PC-9 (cell line): ENCODE measurements at regions not wholly inside any gene's neighbourhood (a gene's known extent, or its start where the extent isn't known, plus 50 kb on each side); places are given as distances from the start of the nearest gene placed in this dataset.

Experiments used
- BruUV-seq: library from RNA; stranded (reverse); fragments of 400-500 nt; replicated peaks from 2 replicates; lab custom pipeline; 2021; lab: Mats Ljungman, UMichigan
- CTCF ChIA-PET: fragments of 300-600 bp; sonication (Branson Sonifier 250); formaldehyde crosslinking; loops from one replicate; lab custom pipeline; 2022; ENCODE audit warnings: antibody characterized with exemption; lab: Charles Lee
- POLR2A ChIA-PET: fragments of 300-600 bp; sonication (Branson Sonifier 250); formaldehyde crosslinking; loops from one replicate; lab custom pipeline; 2022; ENCODE audit warnings: antibody characterized with exemption; ENCODE audit not compliant: unreplicated experiment; lab: Charles Lee
- DNase-seq, 2 experiments: peaks; one replicate each; pipeline versions ENCODE4 v3.0.0 to v3.0.0-alpha.2; 2015 to 2022; ENCODE audit warnings: mixed read lengths in 1 of 2
- H2AFZ ChIP-seq: fragments of 200-600 bp; sonication (generic); 2 replicates; pipeline ENCODE4 v1.8.1; 2017; ENCODE audit warnings: antibody characterized with exemption
- H3F3A ChIP-seq: fragments of 200-600 bp; sonication (generic); 2 replicates; pipeline ENCODE4 v1.8.1; 2017; ENCODE audit warnings: antibody characterized with exemption, mild to moderate bottlenecking, low read depth; ENCODE audit not compliant: insufficient read depth
- H3K27ac ChIP-seq: fragments of 200-600 bp; sonication (generic); 2 replicates; pipeline ENCODE4 v1.6.1; 2016; ENCODE audit warnings: mixed run types
- H3K27me3 ChIP-seq: fragments of 200-600 bp; sonication (generic); 2 replicates; pipeline ENCODE4 v1.6.1; 2016; ENCODE audit warnings: low read depth, mixed run types; ENCODE audit not compliant: insufficient read depth
- H3K36me3 ChIP-seq: fragments of 200-600 bp; sonication (generic); 2 replicates; pipeline ENCODE4 v1.6.1; 2016; ENCODE audit warnings: low read depth, mixed run types
- H3K4me1 ChIP-seq: fragments of 200-600 bp; sonication (generic); replicated peaks from 2 replicates; pipeline ENCODE4 v1.6.1; 2016; ENCODE audit warnings: mixed run types; ENCODE audit not compliant: insufficient read depth
- H3K4me2 ChIP-seq: fragments of 200-600 bp; sonication (generic); 2 replicates; pipeline ENCODE4 v1.6.1; 2017; ENCODE audit warnings: mixed run types
- H3K4me3 ChIP-seq: fragments of 200-600 bp; sonication (generic); 2 replicates; pipeline ENCODE4 v1.6.1; 2016; ENCODE audit warnings: mixed run types
- H3K79me2 ChIP-seq: fragments of 200-600 bp; sonication (generic); 2 replicates; pipeline ENCODE4 v1.6.1; 2017; ENCODE audit warnings: low read depth, mixed run types
- H3K9me2 ChIP-seq: fragments of 200-600 bp; sonication (generic); 2 replicates; pipeline ENCODE4 v1.8.1; 2017; ENCODE audit warnings: mild to moderate bottlenecking; ENCODE audit not compliant: insufficient read depth
- H3K9me3 ChIP-seq: fragments of 200-600 bp; sonication (generic); 2 replicates; pipeline ENCODE4 v1.8.1; 2016; ENCODE audit warnings: low read depth; ENCODE audit not compliant: insufficient read depth
- H4K20me1 ChIP-seq: fragments of 200-600 bp; sonication (generic); 2 replicates; pipeline ENCODE4 v1.8.1; 2017; ENCODE audit not compliant: insufficient read depth
- CTCF ChIP-seq: fragments of 200-600 bp; sonication (generic); conservative IDR thresholded peaks from 2 replicates; pipeline ENCODE4 v1.6.1; 2017; ENCODE audit warnings: mixed run types, antibody characterized with exemption, mild to moderate bottlenecking, moderate library complexity
- EZH2 ChIP-seq: fragments of 200-600 bp; sonication (generic); IDR thresholded peaks from 2 replicates; pipeline ENCODE4 v1.8.0; 2017; ENCODE audit warnings: antibody characterized with exemption, low read depth
- intact Hi-C: fragments of 100-400 bp; cut with micrococcal nuclease; formaldehyde crosslinking; loops from one replicate; pipeline ENCODE4 v1.10.0; 2022; ENCODE audit not compliant: unreplicated experiment

- Histone ChIP-seq H3K4me2 (no peak overlapping the region), H3K27me3 (no peaks in the 10 kb centered on the region), H3K36me3 (no peaks in the 10 kb centered on the region), H3K9me3 (no peaks in the 10 kb centered on the region), H3K79me2 (no peaks in the 10 kb centered on the region), H3F3A (no peaks in the 10 kb centered on the region), H2AFZ (no peak overlapping the region), H3K4me3 (no peak overlapping the region), H3K9me2 (no peaks in the 10 kb centered on the region), H4K20me1 (no peaks in the 10 kb centered on the region), H3K27ac (no peak overlapping the region), H3K4me1 (no peaks in the 10 kb centered on the region)
- intact Hi-C loops, result no loop called here
- BruUV-seq, result no TSS peak
- ChIA-PET CTCF (no interaction called here), POLR2A (no interaction called here)
- TF ChIP-seq EZH2 (no peak), CTCF (no peak)
- DNase-seq, result no peak
These were observed 490.7 kb upstream of the FLRT2 start for GRCh38 chr14:85039353-85039626.

- no peak for DNase-seq
- no peaks in the 10 kb centered on the region for H3K36me3 ChIP-seq
- no peak overlapping the region for H3K27ac ChIP-seq
- no peaks in the 10 kb centered on the region for H3F3A ChIP-seq
- H3K79me2 ChIP-seq, result no peaks in the 10 kb centered on the region
- no peaks in the 10 kb centered on the region for H4K20me1 ChIP-seq
- no peaks in the 10 kb centered on the region for H3K9me2 ChIP-seq
- intact Hi-C loops, result no loop called here
- H3K27me3 ChIP-seq, result no peaks in the 10 kb centered on the region
- H3K9me3 ChIP-seq, result no peaks in the 10 kb centered on the region
- H3K4me1 ChIP-seq, result no peaks in the 10 kb centered on the region
- H2AFZ ChIP-seq, result no peak overlapping the region
- no TSS peak for BruUV-seq
- POLR2A ChIA-PET, result no interaction called here
- CTCF ChIA-PET, result no interaction called here
- no peak overlapping the region for H3K4me3 ChIP-seq
- TF ChIP-seq EZH2, result no peak
- no peak for TF ChIP-seq CTCF
- H3K4me2 ChIP-seq, result no peak overlapping the region
These were observed 489.8 kb upstream of the FLRT2 start for GRCh38 chr14:85040046-85040685.

GRCh38 chr14:85041618-85042017, 488.3 kb upstream of the FLRT2 start:
- Histone ChIP-seq H3K9me2 (no peaks in the 10 kb centered on the region), H3K27ac (no peak overlapping the region), H2AFZ (no peak overlapping the region), H3K9me3 (no peaks in the 10 kb centered on the region), H4K20me1 (no peaks in the 10 kb centered on the region), H3K4me1 (no peaks in the 10 kb centered on the region), H3F3A (no peaks in the 10 kb centered on the region), H3K4me2 (no peak overlapping the region), H3K79me2 (no peaks in the 10 kb centered on the region), H3K4me3 (no peak overlapping the region), H3K27me3 (no peaks in the 10 kb centered on the region), H3K36me3 (no peaks in the 10 kb centered on the region)
- TF ChIP-seq CTCF (no peak), EZH2 (no peak)
- DNase-seq, result no peak
- CTCF ChIA-PET, result no interaction called here
- BruUV-seq, result no TSS peak
- POLR2A ChIA-PET, result no interaction called here
- intact Hi-C loops, result no loop called here
